Urinary bladder (tissue), 3 donors: ENCODE measurements at regions not wholly inside any gene's neighbourhood (a gene's known extent, or its start where the extent isn't known, plus 50 kb on each side); places are given as distances from the start of the nearest gene placed in this dataset.
A peak's percentile ranks its signal among the peaks of the same experiment; 100 is the strongest.

Source experiments
- DNase-seq: peaks from one replicate; pipeline ENCODE4 v3.0.0-alpha.2; 2015; ENCODE audit errors: extremely low spot score
- H3K27ac ChIP-seq: one replicate; pipeline ENCODE4 v1.5.1; 2013; ENCODE audit warnings: low read depth, mild to moderate bottlenecking, moderate library complexity
- H3K36me3 ChIP-seq: one replicate; pipeline ENCODE4 v1.6.1; 2013; ENCODE audit warnings: mild to moderate bottlenecking, moderate library complexity; ENCODE audit not compliant: insufficient read depth
- H3K4me1 ChIP-seq: one replicate; pipeline ENCODE4 v1.6.1; 2013; ENCODE audit warnings: mild to moderate bottlenecking, moderate library complexity; ENCODE audit not compliant: insufficient read depth
- H3K4me3 ChIP-seq: one replicate; pipeline ENCODE4 v1.5.1; 2013; ENCODE audit warnings: low read depth, low read length
- WGBS: extraction: QIAGEN DNeasy Blood & Tissue Kit; methylation state at CpG from one replicate; pipeline ENCODE4 v1.1.7; 2013; 5-methylcytosine and 5-hydroxymethylcytosine counted together
- donor health status: healthy with polysubstance abuse.
- donor health status: healthy.

GRCh38 chr9:107905308-107906020 is 415.9 kb upstream of the KLF4 start:
- H3K4me3 ChIP-seq: no peak overlapping the region
- DNase-seq: no peak
- no peak overlapping the region for H3K27ac ChIP-seq
- no peaks in the 10 kb centered on the region for H3K4me1 ChIP-seq
- 63% methylated on average over 2 of the region's 2 CpGs for WGBS
- no peaks in the 10 kb centered on the region for H3K36me3 ChIP-seq

DNA sequence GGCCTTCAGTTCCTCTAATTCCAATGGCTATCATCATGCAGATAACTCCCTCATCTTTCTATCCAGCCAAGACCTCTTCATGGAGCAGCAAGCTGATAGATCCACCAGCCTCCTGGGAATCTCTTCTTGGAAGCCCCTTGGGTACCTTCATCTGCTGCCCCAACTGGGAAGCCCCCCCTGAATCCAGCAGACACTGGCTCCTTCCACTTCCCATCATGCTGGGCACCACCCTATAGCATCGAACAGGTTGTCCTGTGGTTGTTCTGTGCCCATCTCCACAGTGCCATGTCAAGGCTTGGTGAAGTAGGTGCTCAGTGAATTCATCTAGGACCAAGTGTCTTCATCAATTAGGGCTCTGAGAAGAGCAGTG is 410.4 kb upstream of the KLF4 start:
- WGBS: 92% methylated on average over 1 of the region's 1 CpG
- H3K36me3 ChIP-seq: no peaks in the 10 kb centered on the region
- DNase-seq: no peak
- H3K27ac ChIP-seq: no peak overlapping the region
- no peak overlapping the region for H3K4me3 ChIP-seq
- no peaks in the 10 kb centered on the region for H3K4me1 ChIP-seq

- Histone ChIP-seq H3K36me3 (no peaks in the 10 kb centered on the region), H3K4me1 (no peaks in the 10 kb centered on the region), H3K4me3 (no peak overlapping the region), H3K27ac (no peak overlapping the region)
- no peak for DNase-seq
- WGBS: 48% methylated on average over 2 of the region's 2 CpGs
These were observed 409.2 kb upstream of the KLF4 start for GRCh38 chr9:107898761-107899160.

GRCh38 chr9:107896544-107896943 is 407.0 kb upstream of the KLF4 start:
- no peak overlapping the region for H3K4me3 ChIP-seq
- no peaks in the 10 kb centered on the region for H3K4me1 ChIP-seq
- no peak overlapping the region for H3K27ac ChIP-seq
- DNase-seq: no peak
- H3K36me3 ChIP-seq: no peaks in the 10 kb centered on the region
- WGBS: 89% methylated on average over 1 of the region's 1 CpG

DNA sequence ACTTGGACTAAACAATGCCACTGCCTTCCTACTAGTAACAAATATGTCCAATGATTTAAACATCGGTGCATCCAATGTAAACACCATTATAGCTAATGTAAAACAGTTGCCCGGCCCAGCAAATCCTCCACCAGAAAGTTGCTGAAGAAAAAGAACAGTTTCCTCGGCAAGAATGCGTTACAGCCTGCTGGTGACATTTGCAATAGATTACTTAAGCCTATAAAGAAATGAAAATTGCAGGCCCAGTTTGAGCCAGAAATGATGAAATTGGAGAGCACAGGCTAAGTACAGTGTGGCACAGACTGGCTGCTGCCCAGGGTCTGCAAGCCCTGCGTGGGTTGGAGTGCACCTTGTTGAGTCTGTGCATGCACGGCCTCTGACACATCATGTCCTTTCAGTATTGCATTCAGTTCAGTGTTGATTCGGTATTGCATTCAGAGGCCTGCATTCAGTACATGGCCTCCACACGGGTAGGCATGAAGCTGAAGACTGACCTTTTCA is 406.0 kb upstream of the KLF4 start:
- Histone ChIP-seq H3K36me3 (no peaks in the 10 kb centered on the region), H3K4me3 (no peak overlapping the region), H3K4me1 (no peaks in the 10 kb centered on the region), H3K27ac (no peak overlapping the region)
- peak; percentile 55 for DNase-seq
- 30% methylated on average over 8 of the region's 8 CpGs for WGBS

DNA sequence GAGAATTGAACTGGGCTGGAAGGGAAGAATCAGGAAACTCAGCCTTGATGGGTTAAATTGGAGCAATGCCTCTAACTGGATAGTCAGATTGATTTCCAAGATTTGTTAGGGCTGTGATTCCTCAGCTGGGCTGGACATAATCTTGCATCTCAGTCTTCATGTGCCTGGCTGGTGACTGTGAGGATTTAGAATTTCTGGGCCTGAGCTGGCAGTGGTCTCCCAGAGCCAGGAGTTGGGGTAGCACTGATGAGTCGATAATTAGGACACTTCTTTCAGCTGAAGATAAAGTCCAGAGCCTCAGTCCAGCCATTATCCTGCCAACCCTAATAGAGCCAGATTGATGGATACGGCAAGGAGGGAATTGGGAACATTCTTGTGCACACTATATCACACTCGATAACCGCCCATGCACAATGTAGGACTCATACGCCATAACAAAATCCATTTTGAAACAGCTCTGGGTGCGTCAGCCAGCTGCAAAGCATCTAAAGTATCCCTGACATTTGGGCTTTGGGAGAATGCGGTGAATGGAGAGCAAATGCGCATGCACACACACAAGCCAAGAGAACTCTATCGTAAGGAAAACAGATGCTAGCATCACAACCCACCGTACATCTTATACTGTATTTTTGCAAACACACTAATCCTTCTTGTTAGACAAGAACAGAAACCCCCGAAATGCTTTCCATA is 405.1 kb upstream of the KLF4 start:
- H3K27ac ChIP-seq: no peak overlapping the region
- no peaks in the 10 kb centered on the region for H3K36me3 ChIP-seq
- no peaks in the 10 kb centered on the region for H3K4me1 ChIP-seq
- no peak overlapping the region for H3K4me3 ChIP-seq
- WGBS: 23% methylated on average over 11 of the region's 11 CpGs
- peak; percentile 85 for DNase-seq

DNA sequence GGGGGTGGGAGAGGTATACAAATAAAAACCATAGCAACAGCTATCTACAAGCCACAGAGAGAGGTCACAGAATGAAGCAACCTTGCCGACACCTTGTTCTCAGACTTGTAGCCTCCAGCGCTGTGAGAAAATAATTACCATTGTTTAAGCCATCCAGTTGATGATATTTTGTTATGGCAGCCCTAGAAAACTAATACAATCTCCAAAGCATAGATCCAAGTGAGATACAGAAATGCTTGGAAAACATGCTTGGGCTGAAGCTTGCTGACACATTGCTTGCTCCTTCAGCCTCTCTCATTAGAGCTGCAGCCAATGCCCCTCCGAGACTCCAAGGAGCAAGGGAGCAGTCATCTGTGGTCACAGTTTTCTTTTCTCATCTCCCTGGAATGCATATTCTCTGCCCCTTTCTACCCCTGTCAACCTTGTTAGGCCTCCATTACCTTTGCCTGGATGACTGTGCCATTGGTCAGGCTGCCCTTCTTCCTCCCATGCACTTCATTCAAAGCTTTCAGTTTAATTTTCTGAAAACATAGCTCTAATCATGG is 401.4 kb upstream of the KLF4 start:
- no peak overlapping the region for H3K27ac ChIP-seq
- H3K4me3 ChIP-seq: no peak overlapping the region
- H3K4me1 ChIP-seq: no peaks in the 10 kb centered on the region
- no peak for DNase-seq
- WGBS: 98% methylated on average over 3 of the region's 3 CpGs
- no peaks in the 10 kb centered on the region for H3K36me3 ChIP-seq

- H3K4me3 ChIP-seq: no peak overlapping the region
- no peak for DNase-seq
- no peak overlapping the region for H3K27ac ChIP-seq
- 83% methylated on average over 2 of the region's 2 CpGs for WGBS
- H3K4me1 ChIP-seq: no peaks in the 10 kb centered on the region
- no peaks in the 10 kb centered on the region for H3K36me3 ChIP-seq
These were observed 399.2 kb upstream of the KLF4 start for GRCh38 chr9:107888773-107889227.

GRCh38 chr9:107886826-107887225 is 397.3 kb upstream of the KLF4 start:
- no peak overlapping the region for H3K27ac ChIP-seq
- no peak overlapping the region for H3K4me3 ChIP-seq
- DNase-seq: no peak
- H3K4me1 ChIP-seq: no peaks in the 10 kb centered on the region
- no peaks in the 10 kb centered on the region for H3K36me3 ChIP-seq

GRCh38 chr9:107883496-107884124 is 394.0 kb upstream of the KLF4 start:
- 79% methylated on average over 4 of the region's 4 CpGs for WGBS
- Histone ChIP-seq H3K4me1 (no peaks in the 10 kb centered on the region), H3K27ac (no peak overlapping the region), H3K36me3 (no peaks in the 10 kb centered on the region), H3K4me3 (no peak overlapping the region)
- no peak for DNase-seq

- Histone ChIP-seq H3K4me3 (no peak overlapping the region), H3K27ac (no peak overlapping the region), H3K4me1 (no peaks in the 10 kb centered on the region), H3K36me3 (no peaks in the 10 kb centered on the region)
- WGBS: 79% methylated on average over 2 of the region's 2 CpGs
- DNase-seq: no peak
These were observed 392.2 kb upstream of the KLF4 start for GRCh38 chr9:107881626-107882300.

DNA sequence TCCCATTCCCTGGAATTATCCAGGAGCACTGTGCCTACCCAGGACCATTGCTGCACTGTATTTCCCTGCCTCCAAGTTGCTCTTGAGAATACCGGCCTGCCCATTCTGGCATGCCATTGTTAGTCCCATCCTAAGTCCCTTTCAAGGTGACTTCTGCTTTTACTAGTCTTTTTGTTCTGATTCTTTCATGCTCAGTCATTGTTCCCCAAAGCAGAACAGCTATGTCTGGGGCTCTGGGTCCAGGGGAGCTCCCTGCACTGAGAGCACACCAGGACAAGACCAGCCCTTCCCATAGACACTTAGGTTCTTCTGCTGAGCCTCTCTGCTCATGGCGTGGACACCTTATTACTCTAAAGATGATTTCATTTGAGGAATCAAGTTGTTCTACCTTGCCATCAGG is 388.9 kb upstream of the KLF4 start:
- DNase-seq: no peak
- 93% methylated on average over 2 of the region's 2 CpGs for WGBS
- no peak overlapping the region for H3K4me3 ChIP-seq
- no peaks in the 10 kb centered on the region for H3K4me1 ChIP-seq
- H3K36me3 ChIP-seq: no peaks in the 10 kb centered on the region
- no peak overlapping the region for H3K27ac ChIP-seq

DNA sequence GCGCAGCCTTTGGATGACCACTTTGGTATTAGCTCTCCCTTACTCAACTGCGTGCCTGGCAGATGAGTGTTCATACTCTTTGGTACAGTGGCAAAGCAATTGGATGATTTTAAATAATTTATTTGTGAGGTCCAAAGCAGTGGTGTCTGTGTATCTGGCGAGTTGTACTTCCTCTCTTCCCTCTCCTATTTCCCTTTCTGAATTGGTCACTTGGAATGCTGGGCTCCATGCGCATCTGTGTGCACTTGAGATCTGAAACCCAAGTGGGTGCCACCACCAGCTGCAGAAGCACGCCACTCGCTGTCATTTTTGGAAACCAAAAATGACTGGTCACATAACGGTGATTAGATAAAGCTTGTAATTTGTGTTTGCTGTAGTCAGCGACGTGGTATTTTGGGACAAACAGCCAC is 386.0 kb upstream of the KLF4 start:
- Histone ChIP-seq H3K27ac (no peak overlapping the region), H3K4me3 (no peak overlapping the region), H3K36me3 (no peaks in the 10 kb centered on the region), H3K4me1 (no peaks in the 10 kb centered on the region)
- WGBS: 94% methylated on average over 9 of the region's 9 CpGs
- DNase-seq: no peak
